ENCODE measurements at regions not wholly inside any gene's neighbourhood (a gene's known extent, or its start where the extent isn't known, plus 50 kb on each side); places are given as distances from the start of the nearest gene placed in this dataset.
"Not testable (repeated sequence)": the region's sequence is repeated elsewhere in the genome, so short reads cannot be mapped to it uniquely, and the experiment has no call there.

DNA sequence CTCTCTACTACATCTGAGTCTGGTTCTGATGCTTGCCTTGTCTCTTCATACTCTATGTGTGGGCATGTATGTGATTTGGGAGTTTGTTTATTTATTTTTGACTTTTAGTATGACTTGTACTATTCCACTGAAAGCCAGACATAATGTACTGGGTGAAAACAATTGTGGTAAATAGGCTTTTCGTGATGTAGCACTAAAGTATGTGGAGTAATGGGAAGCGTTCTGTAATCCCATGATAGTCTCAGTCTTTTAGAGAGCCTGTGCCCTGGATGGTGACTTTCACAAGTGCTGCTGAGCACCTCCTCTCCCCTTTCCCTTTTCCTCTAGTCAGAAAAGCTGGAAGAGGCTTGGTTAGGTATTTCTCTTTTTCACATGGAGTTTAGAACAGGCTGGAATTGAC lies 85.8 kb upstream of the S1PR3 start:
- intact Hi-C loops (cut with DNase I, micrococcal nuclease), result no loop called here
- H3K36me3 ChIP-seq (ENCODE audit: low read depth), result no peaks in the 10 kb centered on the region
- ATAC-seq (no peak), DNase-seq (no peak)
- H3K4me1 ChIP-seq (ENCODE audit: low read depth), result no peaks in the 10 kb centered on the region
- H3K4me3 ChIP-seq, result no peak overlapping the region
- TF ChIP-seq, protein P1, sequence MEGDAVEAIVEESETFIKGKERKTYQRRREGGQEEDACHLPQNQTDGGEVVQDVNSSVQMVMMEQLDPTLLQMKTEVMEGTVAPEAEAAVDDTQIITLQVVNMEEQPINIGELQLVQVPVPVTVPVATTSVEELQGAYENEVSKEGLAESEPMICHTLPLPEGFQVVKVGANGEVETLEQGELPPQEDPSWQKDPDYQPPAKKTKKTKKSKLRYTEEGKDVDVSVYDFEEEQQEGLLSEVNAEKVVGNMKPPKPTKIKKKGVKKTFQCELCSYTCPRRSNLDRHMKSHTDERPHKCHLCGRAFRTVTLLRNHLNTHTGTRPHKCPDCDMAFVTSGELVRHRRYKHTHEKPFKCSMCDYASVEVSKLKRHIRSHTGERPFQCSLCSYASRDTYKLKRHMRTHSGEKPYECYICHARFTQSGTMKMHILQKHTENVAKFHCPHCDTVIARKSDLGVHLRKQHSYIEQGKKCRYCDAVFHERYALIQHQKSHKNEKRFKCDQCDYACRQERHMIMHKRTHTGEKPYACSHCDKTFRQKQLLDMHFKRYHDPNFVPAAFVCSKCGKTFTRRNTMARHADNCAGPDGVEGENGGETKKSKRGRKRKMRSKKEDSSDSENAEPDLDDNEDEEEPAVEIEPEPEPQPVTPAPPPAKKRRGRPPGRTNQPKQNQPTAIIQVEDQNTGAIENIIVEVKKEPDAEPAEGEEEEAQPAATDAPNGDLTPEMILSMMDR (IDR thresholded peaks at IDR 0.05), result no peak
- H3K9me3 ChIP-seq, result no peaks in the 10 kb centered on the region

DNA sequence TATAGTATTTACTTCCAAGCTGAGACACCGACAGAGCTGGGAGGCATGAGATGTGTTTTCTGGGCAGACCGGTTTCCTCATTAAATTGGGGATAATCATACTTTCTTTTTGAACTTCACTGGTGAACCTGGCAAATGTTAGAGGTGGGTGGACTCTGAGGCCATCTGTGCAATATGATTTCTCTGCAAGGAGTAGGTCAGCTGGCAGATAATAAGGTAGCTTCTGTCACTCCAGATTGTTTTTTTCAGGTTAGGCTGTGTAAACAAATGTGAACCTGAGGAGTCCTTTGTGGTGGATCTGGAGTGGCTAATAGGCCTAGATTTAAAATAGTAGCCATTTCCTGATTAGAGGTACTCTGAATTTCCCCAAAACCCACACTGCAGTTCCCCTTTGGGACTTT lies 75.4 kb upstream of the S1PR3 start:
- no peak overlapping the region for H3K4me3 ChIP-seq
- H3K4me1 ChIP-seq (ENCODE audit: low read depth), result peaks cover 4% of the 10 kb centered on the region
- TF ChIP-seq, protein P1 (IDR thresholded peaks at IDR 0.05), result no peak
- H3K36me3 ChIP-seq (ENCODE audit: low read depth), result no peaks in the 10 kb centered on the region
- ATAC-seq, result peak; percentile 11
- intact Hi-C loops (cut with DNase I, micrococcal nuclease), result no loop called here
- H3K9me3 ChIP-seq, result peaks cover 10% of the 10 kb centered on the region
- no peak for DNase-seq

DNA sequence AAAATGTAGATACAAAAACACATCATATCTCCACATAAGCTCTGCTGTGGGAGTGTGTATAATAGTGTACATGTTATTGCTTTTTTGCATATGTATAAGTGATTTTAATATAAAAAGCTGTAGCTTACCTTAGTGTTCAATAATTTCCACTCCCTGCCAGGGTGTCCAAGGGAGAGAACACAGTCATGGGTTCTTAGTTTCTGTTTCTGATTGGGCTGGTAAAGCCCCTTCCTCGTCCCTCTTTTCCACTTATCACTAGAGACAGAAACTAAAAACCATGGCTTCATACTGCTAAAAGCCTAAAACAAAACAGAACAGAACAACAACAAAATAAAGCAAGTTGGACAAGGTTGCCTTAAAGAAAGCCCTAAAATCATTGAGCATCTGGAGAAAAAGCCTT lies 74.4 kb upstream of the S1PR3 start:
- Histone ChIP-seq H3K4me3 (no peak overlapping the region), H3K4me1 (ENCODE audit: low read depth) (peaks cover 4% of the 10 kb centered on the region), H3K36me3 (ENCODE audit: low read depth) (no peaks in the 10 kb centered on the region), H3K9me3 (peaks cover 10% of the 10 kb centered on the region)
- ATAC-seq (no peak), DNase-seq (no peak)
- TF ChIP-seq, protein P1 (IDR thresholded peaks at IDR 0.05), result no peak
- intact Hi-C loops (cut with DNase I, micrococcal nuclease), result no loop called here

DNA sequence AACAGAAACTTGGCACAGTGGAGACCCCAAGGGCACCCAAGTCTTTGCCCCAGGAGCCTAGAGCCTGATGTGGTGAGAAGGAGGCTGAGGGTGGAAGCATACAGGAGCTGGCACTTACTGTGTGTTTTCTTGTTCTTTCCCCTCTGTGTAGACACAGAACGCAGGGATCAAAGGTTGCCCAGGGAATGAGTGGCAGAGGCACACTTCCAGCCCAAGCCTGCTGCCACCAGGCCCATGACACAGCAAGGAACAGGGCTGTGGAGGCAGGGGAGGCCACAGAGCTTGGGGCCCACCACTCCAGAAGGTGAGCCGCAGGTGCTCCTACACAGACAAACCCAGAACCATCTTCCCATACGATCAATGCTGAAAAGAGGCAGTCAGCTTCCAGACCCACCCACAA lies 73.9 kb upstream of the S1PR3 start:
- peak; percentile 43 for ATAC-seq

DNA sequence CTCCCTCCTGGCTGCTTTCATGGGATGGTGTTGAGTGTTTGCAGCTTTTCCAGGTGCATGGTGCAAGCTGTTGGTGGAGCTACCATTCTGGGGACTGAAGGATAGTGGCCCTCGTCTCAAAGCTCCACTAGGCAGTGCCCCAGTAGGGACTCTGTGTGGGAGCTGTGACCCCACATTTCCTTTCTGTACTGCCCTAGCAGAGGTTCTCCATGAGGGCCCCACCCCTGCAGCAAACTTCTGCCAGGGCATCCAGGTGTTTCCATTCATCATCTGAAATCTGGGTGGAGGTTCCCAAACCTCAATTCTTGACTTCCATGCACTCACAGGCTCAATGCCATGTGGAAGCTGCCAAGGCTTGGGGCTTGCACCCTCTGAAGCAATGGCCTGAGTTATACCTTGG lies 72.7 kb upstream of the S1PR3 start:
- DNase-seq; ATAC-seq; H3K36me3 ChIP-seq (ENCODE audit: low read depth); H3K4me1 ChIP-seq (ENCODE audit: low read depth); intact Hi-C loops (cut with DNase I, micrococcal nuclease); H3K4me3 ChIP-seq: not testable (repeated sequence)
- peaks cover 10% of the 10 kb centered on the region for H3K9me3 ChIP-seq

More for the DNA sequence above, 73.9 kb upstream of the S1PR3 start:
- Histone ChIP-seq H3K4me3 (no peak overlapping the region), H3K9me3 (peaks cover 10% of the 10 kb centered on the region), H3K36me3 (ENCODE audit: low read depth) (no peaks in the 10 kb centered on the region), H3K4me1 (ENCODE audit: low read depth) (peaks cover 4% of the 10 kb centered on the region)
- no peak for DNase-seq
- intact Hi-C loops (cut with DNase I, micrococcal nuclease), result no loop called here
- TF ChIP-seq, protein P1 (IDR thresholded peaks at IDR 0.05), result no peak

DNA sequence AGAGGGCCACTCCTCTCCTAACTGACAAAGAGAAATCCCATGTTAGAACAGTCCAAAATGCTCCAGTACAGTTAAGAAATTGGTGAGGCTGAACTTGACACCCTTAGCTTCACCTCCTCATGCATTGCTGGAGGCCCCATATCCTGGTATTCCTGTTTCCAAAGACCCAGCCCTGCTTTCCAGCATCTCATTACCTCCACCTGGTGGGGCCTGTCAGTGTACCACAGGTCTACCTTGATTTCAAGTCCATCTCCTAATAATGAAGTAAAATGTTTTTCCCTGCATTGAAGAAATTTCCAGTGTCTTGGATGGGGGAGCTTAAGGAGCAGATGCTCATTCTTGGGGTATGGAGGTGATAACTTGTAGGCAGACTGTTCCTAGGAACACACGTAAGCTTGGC lies 70.6 kb upstream of the S1PR3 start:
- ATAC-seq, result no peak
- peaks cover 2% of the 10 kb centered on the region for H3K4me1 ChIP-seq (ENCODE audit: low read depth)
- no peak for DNase-seq
- peaks cover 10% of the 10 kb centered on the region for H3K9me3 ChIP-seq
- no peak overlapping the region for H3K4me3 ChIP-seq
- TF ChIP-seq, protein P1 (IDR thresholded peaks at IDR 0.05), result no peak
- intact Hi-C loops (cut with DNase I, micrococcal nuclease), result no loop called here
- H3K36me3 ChIP-seq (ENCODE audit: low read depth), result no peaks in the 10 kb centered on the region

Measured in mucosa of descending colon (tissue), 3 donors.